ENCODE measurements at regions not wholly inside any gene's neighbourhood (a gene's known extent, or its start where the extent isn't known, plus 50 kb on each side); places are given as distances from the start of the nearest gene placed in this dataset.
A peak's percentile ranks its signal among the peaks of the same experiment; 100 is the strongest.

DNA sequence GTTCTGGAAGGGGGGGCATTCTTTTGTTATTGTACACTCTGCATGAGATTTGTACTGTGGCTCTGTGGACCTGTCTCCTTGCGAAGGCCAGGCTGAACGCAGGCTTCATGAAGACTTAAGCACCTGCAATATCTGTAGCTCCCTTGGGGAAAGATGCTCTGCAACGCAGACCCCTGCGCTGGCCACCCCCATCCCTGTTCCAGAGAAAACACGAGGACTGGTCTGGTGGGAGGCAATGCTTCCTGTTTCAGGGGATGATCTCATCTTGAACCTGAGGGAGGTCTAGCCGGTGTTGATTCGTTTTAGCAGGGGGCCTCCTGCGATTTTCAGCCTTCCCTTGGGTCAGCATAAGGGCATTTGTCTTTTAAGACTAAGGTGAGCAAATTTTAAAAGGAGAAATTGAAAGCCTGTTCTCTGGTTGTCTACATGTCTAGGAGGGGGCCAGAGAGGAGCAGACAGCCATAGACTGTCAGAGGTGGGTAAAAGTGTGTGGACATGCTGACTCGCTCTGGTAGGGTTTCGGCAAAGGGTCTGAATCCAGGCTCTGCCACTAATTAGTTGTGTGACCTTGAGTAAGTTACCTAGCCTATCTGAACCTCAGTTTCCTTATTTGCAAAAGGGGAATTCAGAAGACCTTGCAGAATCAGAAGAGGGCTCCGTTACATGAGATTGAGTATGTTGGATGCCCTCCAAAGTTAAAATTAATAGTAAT is 80.9 kb upstream of the RASGRF1 start:
- Histone ChIP-seq H2AFZ (ENCODE audit: low read depth) (no peak overlapping the region), H3F3A (replicated peaks; ENCODE audit: insufficient read depth) (no peaks in the 10 kb centered on the region), H3K4me3 (ENCODE audit: low read depth in 2 of 2, low read length in 1 of 2) (no peak overlapping the region), H3K4me1 (ENCODE audit: control insufficient read depth in 1 of 2, insufficient read depth in 2 of 2, low read depth in 1 of 2, low read length in 1 of 2) (peaks cover 0 to 31% of the 10 kb centered on the region in 2 experiments; a peak in 2 of 4 replicates), H3K9ac (no peak overlapping the region), H3K79me2 (ENCODE audit: insufficient read depth) (no peaks in the 10 kb centered on the region), H3K4me2 (no peak overlapping the region), H3K36me3 (replicated peaks in 1 of 2; ENCODE audit: control insufficient read depth in 1 of 2, insufficient read depth in 2 of 2, low read length in 1 of 2) (no peaks in the 10 kb centered on the region), H3K27me3 (ENCODE audit: insufficient read depth) (no peaks in the 10 kb centered on the region), H4K20me1 (ENCODE audit: insufficient read depth) (no peaks in the 10 kb centered on the region), H3K9me3 (no peaks in the 10 kb centered on the region), H3K9me2 (no peaks in the 10 kb centered on the region), H3K27ac (ENCODE audit: low read depth in 2 of 2, low read length in 1 of 2) (peak overlapping the region in 1 of 2 experiments; percentile 16; a peak in 1 of 4 replicates)
- 54% methylated on average over 9 of the region's 11 CpGs for WGBS (ENCODE audit: low lambda C conversion rate)
- TF ChIP-seq EP300 (IDR thresholded peaks at IDR 0.05; ENCODE audit: borderline replicate concordance in 1 of 2, low read depth in 1 of 2, low read length in 1 of 2) (no peak), RCOR1 (IDR thresholded peaks at IDR 0.05; ENCODE audit: low read length) (no peak), JUND (IDR thresholded peaks at IDR 0.05) (no peak), FOSL2 (IDR thresholded peaks at IDR 0.05; ENCODE audit: borderline replicate concordance, low read depth) (no peak), GATA2 (CRISPR knock-in tag; IDR thresholded peaks at IDR 0.05) (no peak), FOXJ3 (CRISPR knock-in tag; IDR thresholded peaks at IDR 0.05) (no peak), TEAD4 (IDR thresholded peaks at IDR 0.05; ENCODE audit: borderline replicate concordance, insufficient read depth) (no peak), RAD21 (IDR thresholded peaks at IDR 0.05; ENCODE audit: low read length) (no peak), POLR2AphosphoS5 (IDR thresholded peaks at IDR 0.05; ENCODE audit: low read depth, low read length) (no peak)
- TF ChIP-seq, protein P1, sequence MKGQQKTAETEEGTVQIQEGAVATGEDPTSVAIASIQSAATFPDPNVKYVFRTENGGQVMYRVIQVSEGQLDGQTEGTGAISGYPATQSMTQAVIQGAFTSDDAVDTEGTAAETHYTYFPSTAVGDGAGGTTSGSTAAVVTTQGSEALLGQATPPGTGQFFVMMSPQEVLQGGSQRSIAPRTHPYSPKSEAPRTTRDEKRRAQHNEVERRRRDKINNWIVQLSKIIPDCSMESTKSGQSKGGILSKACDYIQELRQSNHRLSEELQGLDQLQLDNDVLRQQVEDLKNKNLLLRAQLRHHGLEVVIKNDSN (IDR thresholded peaks at IDR 0.05; ENCODE audit: borderline replicate concordance, low read depth), result no peak
- TF ChIP-seq, protein P2, sequence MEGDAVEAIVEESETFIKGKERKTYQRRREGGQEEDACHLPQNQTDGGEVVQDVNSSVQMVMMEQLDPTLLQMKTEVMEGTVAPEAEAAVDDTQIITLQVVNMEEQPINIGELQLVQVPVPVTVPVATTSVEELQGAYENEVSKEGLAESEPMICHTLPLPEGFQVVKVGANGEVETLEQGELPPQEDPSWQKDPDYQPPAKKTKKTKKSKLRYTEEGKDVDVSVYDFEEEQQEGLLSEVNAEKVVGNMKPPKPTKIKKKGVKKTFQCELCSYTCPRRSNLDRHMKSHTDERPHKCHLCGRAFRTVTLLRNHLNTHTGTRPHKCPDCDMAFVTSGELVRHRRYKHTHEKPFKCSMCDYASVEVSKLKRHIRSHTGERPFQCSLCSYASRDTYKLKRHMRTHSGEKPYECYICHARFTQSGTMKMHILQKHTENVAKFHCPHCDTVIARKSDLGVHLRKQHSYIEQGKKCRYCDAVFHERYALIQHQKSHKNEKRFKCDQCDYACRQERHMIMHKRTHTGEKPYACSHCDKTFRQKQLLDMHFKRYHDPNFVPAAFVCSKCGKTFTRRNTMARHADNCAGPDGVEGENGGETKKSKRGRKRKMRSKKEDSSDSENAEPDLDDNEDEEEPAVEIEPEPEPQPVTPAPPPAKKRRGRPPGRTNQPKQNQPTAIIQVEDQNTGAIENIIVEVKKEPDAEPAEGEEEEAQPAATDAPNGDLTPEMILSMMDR (IDR thresholded peaks at IDR 0.05), result no peak
- TF ChIP-seq, protein P3, sequence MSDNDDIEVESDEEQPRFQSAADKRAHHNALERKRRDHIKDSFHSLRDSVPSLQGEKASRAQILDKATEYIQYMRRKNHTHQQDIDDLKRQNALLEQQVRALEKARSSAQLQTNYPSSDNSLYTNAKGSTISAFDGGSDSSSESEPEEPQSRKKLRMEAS (IDR thresholded peaks at IDR 0.05; ENCODE audit: low read depth), result no peak
- TF ChIP-seq, protein P4, sequence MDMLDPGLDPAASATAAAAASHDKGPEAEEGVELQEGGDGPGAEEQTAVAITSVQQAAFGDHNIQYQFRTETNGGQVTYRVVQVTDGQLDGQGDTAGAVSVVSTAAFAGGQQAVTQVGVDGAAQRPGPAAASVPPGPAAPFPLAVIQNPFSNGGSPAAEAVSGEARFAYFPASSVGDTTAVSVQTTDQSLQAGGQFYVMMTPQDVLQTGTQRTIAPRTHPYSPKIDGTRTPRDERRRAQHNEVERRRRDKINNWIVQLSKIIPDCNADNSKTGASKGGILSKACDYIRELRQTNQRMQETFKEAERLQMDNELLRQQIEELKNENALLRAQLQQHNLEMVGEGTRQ (IDR thresholded peaks at IDR 0.05; ENCODE audit: borderline replicate concordance, low read depth, low read length), result no peak
- peak; percentile 42 for DNase-seq
- POLR2A ChIA-PET, result no interaction called here
- CTCF ChIA-PET, result interaction anchor here (0.6 to 22.9 kb wide), 4 partner anchors 11 to 144 kb away, joined by 3 to 629 read pairs (median 46); no protein-coding TSS in a partner anchor
